HG02943 (cell line): ENCODE measurements at regions not wholly inside any gene's neighbourhood (a gene's known extent, or its start where the extent isn't known, plus 50 kb on each side); places are given as distances from the start of the nearest gene placed in this dataset.
"Not testable (repeated sequence)": the region's sequence is repeated elsewhere in the genome, so short reads cannot be mapped to it uniquely, and the experiment has no call there.

Experiments
- ATAC-seq: cut with Tn5 transposase; IDR thresholded peaks from one replicate; pipeline ENCODE4 v1.9.1; 2021; ENCODE audit warnings: mild to moderate bottlenecking, low read depth, moderate library complexity; ENCODE audit not compliant: unreplicated experiment

- ATAC-seq = no peak
Observed at GRCh38 chr1:87398641-87399040, 70.0 kb downstream of the LMO4 start.

DNA sequence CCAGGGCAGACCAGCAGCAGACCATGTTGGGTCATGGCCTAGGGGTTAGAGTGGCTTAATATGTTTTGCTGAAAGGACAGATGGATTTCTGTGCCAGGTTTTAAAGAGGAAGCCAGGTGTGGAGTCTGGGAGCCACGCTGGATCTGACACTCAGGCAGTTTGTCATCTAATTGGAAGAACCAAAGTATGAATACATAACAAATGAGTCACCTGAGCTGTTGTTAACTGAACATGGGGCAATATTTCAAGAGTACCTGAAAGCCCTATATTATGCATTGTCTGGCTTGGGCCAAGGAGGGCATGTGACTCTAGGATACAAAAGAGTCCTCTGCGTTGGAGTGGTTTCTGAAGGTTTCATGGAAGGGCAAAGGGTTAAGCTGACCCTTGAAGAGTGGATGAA, 70.6 kb downstream of the LMO4 start:
- ATAC-seq = no peak

DNA sequence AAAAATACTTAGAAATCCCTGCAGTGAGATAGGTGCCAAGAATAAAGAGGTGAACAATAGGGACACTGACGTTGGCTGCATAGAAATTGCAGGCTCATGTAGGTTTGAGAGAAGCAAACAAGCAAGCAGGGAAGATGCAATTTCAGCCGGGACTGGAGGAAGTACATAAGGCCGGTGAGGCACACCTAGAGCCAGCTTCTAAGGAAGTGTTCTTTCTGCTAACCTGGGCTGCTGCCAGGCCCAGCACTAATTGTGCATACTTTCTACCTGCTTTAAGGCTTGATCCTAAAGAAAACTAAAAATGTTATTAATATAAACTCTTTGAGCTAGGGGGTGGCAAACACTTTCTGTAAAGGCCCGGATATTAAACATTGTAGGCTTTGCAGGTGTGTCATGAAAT, 71.0 kb downstream of the LMO4 start:
- ATAC-seq = no peak

- ATAC-seq = no peak
Observed at GRCh38 chr1:87400813-87401212, 72.1 kb downstream of the LMO4 start.

DNA sequence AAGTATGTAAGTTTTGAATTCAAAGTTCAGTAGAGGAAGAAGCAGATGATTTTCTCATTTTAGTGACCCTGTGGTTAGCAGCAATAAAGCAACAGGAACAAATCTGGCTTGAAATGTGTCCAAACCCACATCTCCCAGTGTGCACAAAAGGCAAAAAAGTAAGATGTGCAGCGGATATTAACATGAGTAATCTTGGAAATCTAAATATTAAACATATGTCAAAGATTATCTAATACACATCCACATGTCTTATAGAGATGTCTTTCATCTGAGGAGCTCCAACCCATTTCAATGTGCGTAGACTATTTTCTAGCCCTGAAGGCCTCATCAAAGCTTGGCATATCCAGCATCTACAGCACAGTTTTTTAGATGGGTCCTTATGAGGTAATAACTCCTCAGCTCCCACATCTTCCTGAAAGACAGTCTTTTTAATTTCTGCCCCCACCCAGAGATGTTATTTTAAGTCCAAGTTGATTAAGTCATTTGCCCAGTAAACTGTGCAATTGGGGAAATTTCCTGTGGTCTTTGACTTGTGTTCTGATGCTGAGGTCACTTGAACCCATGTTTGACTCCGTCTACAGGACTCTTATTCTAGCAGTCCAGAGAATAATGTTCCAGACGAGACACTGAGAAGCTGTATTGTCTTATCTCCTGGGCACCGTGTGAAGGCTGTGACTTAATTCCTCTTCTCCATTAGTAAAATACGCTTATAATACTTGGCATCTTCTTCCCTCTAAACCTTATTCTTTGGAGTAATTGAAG, 73.7 kb downstream of the LMO4 start:
- ATAC-seq = no peak

DNA sequence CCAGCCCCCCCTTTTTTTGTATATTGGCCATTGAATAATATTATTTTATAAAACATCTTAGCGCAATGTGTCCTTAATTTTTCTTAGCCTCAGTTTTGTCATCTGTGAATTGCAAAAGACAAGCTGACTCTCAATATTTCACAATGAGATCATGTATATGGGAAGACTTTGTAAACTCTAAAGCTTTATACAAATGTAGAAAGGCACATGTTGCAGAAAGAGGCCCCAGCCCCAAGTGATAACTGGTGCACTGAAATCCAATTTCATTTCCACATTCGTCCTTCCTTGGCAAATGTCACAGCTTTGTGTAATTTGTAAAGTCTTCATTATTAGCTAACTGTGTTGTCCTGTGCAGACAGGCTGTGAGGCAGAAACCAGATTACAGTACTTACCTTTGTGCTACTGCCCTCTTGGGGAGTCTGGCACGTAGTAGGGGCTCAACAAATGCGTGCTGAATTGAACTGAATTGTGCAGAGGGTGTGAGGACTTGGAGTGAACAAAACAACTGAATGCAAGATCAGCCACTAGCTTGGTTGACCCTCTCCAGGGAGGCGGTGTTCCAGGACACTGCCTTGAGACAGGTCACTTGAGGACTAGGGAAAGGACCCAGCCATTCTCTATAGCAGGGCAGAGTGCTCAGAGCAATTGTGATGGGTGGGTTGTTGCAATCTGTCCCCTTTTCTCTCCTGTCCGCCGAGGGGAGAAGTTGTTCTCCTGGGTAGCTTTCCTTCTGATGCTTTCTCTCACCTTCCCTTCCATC, 74.6 kb downstream of the LMO4 start:
- ATAC-seq = no peak

- ATAC-seq = no peak
Observed at GRCh38 chr1:87404296-87404695, 75.6 kb downstream of the LMO4 start.

DNA sequence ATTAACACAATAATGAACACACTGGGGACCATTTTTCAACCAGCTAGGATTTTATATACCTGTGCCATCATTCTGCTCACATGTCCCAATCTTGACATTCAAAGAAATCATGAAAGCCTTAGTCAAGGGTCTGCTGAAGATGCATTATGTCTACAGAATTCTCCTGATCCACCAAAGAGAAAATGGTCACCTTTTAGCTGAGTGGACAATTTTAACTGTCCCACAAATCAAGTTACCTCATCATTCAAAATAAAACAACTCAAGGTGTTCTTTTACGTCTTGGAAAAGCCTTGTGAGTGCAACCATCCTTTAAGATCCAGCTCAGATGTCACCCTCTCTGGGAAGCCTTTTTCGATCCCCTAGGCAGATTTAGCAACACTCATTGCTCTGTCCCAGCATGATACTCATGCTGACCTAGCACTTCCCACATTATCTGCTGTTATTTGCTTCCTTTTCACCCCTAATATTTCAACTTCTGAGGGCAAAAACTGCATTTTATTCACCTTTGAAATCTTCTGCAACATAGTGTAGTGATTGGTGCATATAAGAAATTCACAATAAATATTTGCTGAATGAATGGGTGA, 80.1 kb downstream of the LMO4 start:
- no peak for ATAC-seq

DNA sequence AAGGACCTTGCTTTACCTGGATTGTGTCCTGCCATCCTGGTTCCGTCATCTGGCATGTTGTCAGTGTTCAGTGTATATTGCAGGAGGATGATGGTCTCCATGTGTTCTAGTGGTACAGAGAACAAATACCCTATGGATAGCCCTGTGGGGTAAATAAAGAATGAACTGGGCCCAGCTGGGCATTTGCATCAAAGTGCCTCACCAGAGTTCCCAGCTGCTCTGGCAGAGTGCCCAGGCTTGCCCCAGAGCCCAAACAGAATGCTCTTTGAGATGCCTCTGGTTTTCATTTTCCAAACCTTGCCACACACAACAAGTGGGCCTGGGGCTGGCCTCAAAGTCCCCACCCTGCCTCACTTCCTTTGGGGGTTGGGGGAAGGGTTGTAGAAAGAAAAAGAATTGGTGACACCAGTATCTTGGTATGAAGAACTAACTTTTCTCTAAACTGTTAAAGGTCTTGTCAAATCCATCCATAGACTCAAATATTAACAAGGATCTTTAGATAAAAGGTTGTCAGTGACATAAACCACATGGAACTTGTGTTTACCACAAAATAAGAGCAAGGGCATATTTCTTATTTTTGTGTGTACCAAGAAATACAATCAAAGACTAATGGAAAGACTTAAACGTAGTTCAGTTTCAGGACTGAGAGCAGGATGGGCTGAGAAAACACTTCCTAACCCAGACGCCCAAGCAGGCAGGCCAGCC, 82.2 kb downstream of the LMO4 start:
- ATAC-seq = no peak

- ATAC-seq = not testable (repeated sequence)
Observed at GRCh38 chr1:87413846-87414245, 85.2 kb downstream of the LMO4 start.

DNA sequence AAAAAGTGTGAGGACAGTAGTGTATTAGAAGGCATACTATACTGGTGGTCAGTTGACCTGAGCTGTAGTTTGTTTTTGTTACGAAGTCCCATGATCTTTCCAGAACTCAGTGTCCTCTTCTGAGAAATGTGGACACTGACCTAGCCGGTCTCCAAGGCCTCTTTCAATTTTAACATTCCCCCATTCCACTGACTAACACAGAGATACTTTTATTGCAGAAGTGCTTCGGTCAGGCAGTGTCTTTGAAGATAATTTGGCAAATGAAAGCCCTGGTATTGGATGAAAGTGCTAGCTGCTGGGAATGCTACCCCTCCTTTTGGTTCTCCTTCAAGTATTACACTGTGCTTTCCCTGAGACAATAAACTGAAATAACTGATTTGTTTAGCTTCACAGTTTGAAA, 89.4 kb downstream of the LMO4 start:
- no peak for ATAC-seq

GRCh38 chr1:87421809-87422208, 93.1 kb downstream of the LMO4 start:
- ATAC-seq = no peak

GRCh38 chr1:87424541-87424940, 95.9 kb downstream of the LMO4 start:
- ATAC-seq = no peak

DNA sequence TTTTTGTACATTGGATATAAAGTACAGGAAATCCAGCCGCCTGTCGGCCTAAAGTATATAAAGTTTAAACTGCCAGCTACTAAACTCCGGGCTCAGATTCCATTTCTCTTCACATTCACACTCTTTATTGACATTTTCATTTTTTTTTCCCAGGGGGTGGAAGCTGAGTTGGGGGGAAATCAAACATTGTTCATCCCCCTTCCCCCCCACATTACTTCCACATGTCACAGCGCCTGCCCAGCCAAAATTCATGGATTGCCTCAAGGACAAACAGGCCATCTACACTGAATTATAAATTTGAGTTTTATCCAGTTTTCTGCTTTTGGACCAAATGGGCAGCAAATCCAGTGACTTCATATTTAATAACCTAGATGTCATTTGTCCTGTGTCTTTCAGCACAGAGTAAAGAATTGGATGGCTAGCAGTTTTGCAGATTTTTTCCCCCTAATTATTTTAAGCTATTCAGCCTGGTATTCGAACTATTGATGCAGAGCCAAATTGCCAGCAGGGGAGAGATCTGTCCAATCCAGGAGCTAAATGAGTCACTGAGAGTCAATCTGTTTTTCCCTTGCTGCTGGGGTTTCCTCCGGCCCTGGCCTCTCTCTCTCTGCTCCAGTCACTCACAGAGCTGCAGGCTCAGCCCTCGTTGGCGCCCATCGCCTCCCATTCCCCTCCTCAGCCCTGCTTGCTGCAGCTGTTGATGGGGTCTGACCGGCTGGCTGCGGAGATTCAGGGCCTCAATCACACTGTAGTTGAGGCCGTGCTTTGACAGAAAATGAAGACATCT, 98.0 kb downstream of the LMO4 start:
- ATAC-seq = no peak

- no peak for ATAC-seq
Observed at GRCh38 chr1:87428367-87428766, 99.7 kb downstream of the LMO4 start.

- no peak for ATAC-seq
Observed at GRCh38 chr1:87428883-87429282, 100.2 kb downstream of the LMO4 start.

DNA sequence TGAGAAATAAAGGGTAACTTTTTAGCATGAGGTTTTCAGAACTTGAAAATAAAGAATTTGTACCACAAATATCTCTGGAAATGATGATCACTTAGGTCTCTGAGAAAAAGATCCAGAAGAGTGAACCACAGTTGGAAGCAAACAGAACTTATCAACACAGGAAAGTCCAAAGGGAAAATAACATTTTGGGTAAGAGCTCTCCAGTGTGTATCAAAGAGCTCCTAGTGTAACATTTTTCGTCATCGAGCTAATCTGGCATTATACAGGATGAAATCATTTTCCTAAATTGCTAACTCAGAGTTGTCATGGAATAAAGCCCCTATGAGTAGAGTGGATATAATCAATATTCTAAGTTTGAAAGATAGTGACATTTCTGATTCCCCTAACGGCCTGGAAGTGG, 104.0 kb downstream of the LMO4 start:
- ATAC-seq = no peak

DNA sequence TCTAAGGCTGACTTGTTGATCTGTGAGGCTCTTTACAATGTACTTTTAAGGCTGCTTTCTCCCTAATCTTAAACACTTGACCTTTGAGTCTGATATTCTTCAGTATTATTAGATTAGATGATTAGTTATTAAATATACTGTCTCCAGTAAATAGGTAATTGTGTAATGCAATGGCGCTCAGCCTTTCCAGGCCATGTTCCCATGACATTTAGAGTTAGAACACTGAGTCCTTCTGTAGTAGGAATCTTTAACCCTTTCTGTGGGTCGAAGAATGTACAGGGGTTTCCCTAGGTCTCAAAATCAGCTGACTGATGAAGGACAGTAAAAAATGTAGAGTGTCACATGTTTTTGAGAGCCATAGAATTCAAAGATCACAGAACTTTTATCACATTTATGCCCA, 104.4 kb downstream of the LMO4 start:
- not testable (repeated sequence) for ATAC-seq

DNA sequence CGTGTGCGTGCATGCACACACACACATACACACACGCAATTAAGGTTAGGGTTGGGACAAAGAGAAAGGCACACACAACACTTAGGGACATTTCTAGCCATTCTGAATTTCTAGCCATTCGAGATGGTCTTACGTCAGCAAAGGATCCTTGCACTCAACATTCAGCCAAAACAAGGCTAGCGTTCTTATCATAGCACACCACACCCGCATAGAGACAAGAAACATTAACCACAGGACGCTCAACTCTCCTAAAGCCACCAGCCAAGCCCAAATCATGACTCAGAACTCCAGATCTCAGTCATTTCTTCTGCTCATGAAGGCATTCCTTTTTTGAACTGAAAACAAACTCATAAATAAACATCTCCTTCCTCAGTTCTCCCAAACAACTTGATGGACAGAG, 106.8 kb downstream of the LMO4 start:
- ATAC-seq = no peak

DNA sequence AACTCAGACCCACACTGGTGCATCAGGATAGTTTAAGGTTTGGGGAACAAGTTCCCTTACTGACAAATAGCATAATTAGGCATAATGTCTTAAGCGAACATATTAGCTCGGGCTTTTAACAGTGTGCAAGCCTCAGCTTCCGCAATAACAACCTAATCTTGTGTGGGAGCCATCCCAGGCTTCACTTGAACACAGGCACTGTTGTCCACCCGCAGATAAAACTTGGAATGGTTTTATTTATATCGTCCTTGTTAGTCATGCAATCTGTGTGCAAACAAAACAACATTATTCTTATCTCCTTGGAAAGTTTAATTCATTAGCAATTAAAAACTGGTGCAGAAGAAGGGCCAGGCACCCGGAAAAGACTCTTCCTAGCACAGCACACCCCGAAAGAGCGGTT, 107.4 kb downstream of the LMO4 start:
- ATAC-seq = not testable (repeated sequence)
